ENCODE measurements at regions not wholly inside any gene's neighbourhood (a gene's known extent, or its start where the extent isn't known, plus 50 kb on each side); places are given as distances from the start of the nearest gene placed in this dataset.
"Not testable (repeated sequence)": the region's sequence is repeated elsewhere in the genome, so short reads cannot be mapped to it uniquely, and the experiment has no call there.

DNA sequence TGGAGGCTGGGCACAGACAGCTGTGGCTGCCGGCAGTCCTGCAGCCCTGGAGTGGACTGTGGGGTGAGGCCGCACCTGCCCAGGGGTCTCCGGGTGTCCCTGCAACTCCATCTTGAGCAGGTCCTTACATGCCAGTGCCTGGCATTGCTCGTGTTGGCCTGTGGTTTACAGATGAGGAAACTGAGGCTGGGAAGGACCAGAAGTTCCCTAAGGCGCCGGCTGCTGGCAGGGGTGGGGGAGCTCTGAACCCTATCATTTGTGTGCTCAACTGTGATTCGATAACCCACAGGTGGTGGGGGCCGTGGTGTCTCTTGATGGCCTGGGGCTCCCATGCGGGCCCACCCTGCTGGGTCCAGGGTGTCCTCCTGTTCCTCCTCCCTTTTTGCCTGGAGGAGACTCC lies 181.1 kb upstream of the ZNF469 start:
- not testable (repeated sequence) for H3K27me3 ChIP-seq (ENCODE audit: control insufficient read depth, insufficient read depth, low read length); H3K9ac ChIP-seq (ENCODE audit: low read depth, low read length); H3K9me3 ChIP-seq (replicated peaks; ENCODE audit: low read length); H3K4me1 ChIP-seq (ENCODE audit: control insufficient read depth, insufficient read depth, low read length); H3K4me3 ChIP-seq (ENCODE audit: low read length); H3K4me2 ChIP-seq (ENCODE audit: low read length); H3K36me3 ChIP-seq (ENCODE audit: insufficient read depth, low read length)

DNA sequence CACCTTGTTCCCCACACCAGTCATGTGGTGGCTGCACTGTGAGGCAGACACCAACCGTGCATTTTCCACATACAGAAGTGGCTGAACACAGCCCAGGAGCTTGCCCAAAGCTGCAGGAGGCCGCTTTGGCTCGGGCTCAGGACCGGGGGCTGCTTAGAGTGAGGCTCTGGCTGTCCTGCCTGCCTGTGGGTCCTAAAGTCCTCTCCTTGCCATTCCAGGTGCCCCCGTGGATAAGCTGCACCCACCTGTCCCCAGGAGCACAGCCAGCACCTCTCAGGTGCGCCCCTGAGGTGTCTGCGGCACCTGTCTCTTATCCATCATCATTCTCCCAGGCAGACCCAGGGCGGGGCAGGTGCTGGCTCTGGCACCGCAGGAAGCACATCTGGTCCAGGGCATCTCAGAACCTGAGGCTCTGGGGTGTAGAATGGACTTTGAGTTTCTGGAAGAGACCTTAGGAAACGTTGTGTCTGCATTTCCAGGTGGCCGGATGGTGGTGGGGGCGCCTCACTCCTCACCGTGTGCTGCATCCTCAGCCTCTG lies 180.5 kb upstream of the ZNF469 start:
- Histone ChIP-seq H3K9me3 (replicated peaks; ENCODE audit: low read length) (no peaks in the 10 kb centered on the region), H3K4me1 (ENCODE audit: control insufficient read depth, insufficient read depth, low read length) (no peaks in the 10 kb centered on the region), H3K9ac (ENCODE audit: low read depth, low read length) (no peak overlapping the region), H3K4me3 (ENCODE audit: low read length) (no peak overlapping the region), H3K27me3 (ENCODE audit: control insufficient read depth, insufficient read depth, low read length) (no peaks in the 10 kb centered on the region), H3K36me3 (ENCODE audit: insufficient read depth, low read length) (no peaks in the 10 kb centered on the region), H3K4me2 (ENCODE audit: low read length) (no peak overlapping the region)

DNA sequence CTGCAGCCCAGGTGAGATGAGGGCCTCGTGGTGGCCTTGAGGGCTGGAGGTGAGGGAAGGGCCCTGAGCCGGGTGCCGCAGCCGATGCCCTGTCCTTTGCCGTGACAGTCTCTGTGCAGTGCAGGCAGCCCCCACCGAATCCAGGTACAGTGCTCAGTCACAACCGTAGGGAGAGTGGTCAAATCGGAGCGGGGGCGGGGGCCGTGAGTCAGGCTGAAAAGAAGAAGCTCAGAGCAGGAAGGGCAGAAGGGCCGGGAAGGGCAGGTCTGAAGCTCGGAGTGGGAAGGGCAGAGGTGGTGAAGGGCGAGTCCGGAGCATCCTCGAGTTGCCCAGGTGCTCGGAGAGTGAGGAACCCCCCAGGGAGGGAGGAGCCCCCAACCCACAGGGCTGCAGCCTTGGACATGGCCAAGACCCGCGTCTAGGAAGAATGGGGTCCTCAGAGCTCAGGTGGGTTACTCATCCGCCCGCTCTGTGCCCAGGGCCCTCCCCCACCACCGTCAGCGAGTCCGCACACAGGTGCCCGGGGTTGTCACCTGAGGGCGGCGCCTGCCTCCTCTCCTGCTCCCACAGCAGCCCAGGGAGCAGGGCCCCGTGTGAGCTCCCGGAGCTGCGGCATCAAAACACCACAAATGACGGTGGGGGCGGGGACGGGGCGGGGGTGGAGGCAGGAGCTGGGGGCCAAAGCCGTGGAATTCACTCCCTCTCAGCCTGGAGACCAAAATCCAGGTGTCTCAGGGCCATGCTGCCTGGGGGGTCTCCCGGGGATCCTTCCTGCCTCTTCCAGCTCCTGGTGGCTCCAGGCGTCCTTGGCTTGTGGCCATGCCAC lies 179.7 kb upstream of the ZNF469 start:
- not testable (repeated sequence) for H3K9me3 ChIP-seq (replicated peaks; ENCODE audit: low read length); H3K36me3 ChIP-seq (ENCODE audit: insufficient read depth, low read length); H3K4me2 ChIP-seq (ENCODE audit: low read length); H3K4me1 ChIP-seq (ENCODE audit: control insufficient read depth, insufficient read depth, low read length); H3K27me3 ChIP-seq (ENCODE audit: control insufficient read depth, insufficient read depth, low read length); H3K9ac ChIP-seq (ENCODE audit: low read depth, low read length); H3K4me3 ChIP-seq (ENCODE audit: low read length)

DNA sequence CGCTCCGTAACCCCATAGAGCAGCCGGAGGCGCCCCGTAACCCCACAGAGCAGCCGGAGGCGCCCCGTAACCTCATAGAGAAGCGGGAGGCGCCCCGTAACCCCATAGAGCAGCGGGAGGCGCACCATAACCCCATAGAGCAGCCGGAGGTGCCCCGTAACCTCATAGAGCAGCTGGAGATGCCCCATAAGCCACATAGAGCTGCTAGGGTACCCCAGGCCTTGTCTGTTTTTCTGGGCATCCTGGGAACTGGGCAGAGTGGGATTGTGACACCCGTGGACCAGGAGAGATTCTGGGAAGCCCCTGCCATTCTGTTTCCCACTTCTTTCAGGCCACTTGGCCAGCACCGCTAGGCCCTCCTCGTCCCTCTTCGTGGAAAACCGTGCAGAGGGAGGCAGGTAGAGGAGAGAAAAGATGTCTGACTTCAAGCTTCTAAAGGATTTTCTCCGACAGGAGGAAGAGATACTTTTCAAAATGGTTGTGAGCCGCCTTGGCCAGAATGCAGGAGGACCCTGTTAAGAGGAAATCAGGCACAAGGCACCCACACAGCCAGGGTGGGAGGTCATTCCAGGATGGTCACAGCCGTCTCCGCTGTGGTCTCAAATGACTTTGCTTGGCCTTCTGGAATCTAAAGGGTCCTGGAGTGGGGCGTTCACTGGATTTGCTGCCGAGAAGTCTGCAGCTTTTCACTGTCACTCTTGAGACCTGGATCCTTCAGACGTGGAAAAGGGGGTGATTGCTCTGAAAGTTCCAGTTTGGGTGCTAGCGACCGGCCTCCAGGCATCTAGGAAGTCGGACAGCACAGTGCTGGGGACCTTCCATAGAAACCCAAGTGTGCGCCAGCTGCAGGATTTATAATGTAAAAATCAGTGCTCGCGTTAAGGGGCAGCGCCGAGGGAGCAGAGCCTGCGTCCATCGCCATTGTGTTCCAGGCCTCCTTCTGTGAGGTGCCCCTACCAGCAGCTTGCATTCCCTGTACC lies 178.3 kb upstream of the ZNF469 start:
- not testable (repeated sequence) for H3K9ac ChIP-seq (ENCODE audit: low read depth, low read length); H3K4me3 ChIP-seq (ENCODE audit: low read length); H3K9me3 ChIP-seq (replicated peaks; ENCODE audit: low read length); H3K4me2 ChIP-seq (ENCODE audit: low read length); H3K4me1 ChIP-seq (ENCODE audit: control insufficient read depth, insufficient read depth, low read length); H3K27me3 ChIP-seq (ENCODE audit: control insufficient read depth, insufficient read depth, low read length); H3K36me3 ChIP-seq (ENCODE audit: insufficient read depth, low read length)

DNA sequence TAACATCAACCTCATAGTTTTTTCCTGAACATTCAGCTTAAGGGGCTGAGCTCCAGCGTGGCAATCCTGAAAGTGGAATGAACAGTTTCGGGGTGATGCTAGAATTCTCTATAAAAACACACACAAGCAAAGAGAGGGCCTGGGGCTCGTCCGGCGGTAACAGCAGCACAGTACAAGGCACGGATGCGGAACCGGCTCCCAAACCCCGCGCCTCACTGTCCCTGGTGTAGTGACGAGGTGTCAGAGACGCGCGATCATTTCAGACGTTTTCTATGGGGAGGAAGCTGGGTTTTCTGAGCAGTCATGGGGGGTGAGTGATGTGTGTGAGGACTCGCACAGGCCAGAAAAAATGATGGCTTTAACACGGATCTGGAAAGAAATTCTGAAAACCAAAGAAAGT lies 177.3 kb upstream of the ZNF469 start:
- not testable (repeated sequence) for H3K36me3 ChIP-seq (ENCODE audit: insufficient read depth, low read length); H3K27me3 ChIP-seq (ENCODE audit: control insufficient read depth, insufficient read depth, low read length); H3K9ac ChIP-seq (ENCODE audit: low read depth, low read length); H3K4me3 ChIP-seq (ENCODE audit: low read length); H3K9me3 ChIP-seq (replicated peaks; ENCODE audit: low read length); H3K4me1 ChIP-seq (ENCODE audit: control insufficient read depth, insufficient read depth, low read length); H3K4me2 ChIP-seq (ENCODE audit: low read length)

DNA sequence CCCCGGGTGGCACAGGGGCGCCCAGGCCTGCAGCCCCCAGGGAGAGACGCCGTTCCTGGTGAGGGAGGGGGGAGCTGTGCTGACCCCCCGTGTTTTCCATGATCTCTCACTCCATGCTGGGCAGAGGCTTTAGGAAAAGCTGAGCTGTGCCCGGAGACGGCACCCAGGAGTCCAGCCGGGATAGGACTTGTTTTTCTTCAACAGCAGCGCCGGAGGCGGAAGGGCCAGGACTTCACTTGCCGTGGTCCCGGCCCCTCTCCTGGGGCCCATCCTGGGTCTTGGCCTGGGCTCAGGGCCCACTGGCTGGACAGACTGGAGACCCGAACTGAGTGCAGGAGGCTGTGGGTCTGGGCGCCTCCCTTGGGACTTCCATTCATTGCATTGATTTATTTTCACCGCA lies 176.8 kb upstream of the ZNF469 start:
- H3K36me3 ChIP-seq (ENCODE audit: insufficient read depth, low read length); H3K27me3 ChIP-seq (ENCODE audit: control insufficient read depth, insufficient read depth, low read length); H3K9ac ChIP-seq (ENCODE audit: low read depth, low read length); H3K4me2 ChIP-seq (ENCODE audit: low read length); H3K9me3 ChIP-seq (replicated peaks; ENCODE audit: low read length); H3K4me3 ChIP-seq (ENCODE audit: low read length); H3K4me1 ChIP-seq (ENCODE audit: control insufficient read depth, insufficient read depth, low read length): not testable (repeated sequence)

DNA sequence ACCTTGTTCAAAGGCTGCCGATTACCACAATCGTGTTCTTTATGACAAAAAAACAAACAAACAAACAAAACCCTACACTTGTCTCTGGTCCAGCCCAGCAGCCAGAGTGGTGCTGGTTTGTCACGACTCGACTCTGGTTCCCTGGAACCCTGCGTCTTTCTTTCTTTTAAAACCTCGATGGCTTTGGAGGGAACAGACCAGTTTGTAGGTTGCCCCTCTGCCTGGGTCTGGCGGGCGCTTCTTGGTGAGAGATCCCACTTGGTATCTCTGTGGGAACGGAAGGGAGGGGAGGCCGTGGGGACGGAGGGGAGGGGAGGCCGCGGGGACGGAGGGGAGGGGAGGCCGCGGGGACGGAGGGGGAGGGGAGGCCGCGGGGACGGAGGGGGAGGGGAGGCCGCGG lies 176.2 kb upstream of the ZNF469 start:
- H3K4me3 ChIP-seq (ENCODE audit: low read length); H3K9ac ChIP-seq (ENCODE audit: low read depth, low read length); H3K4me2 ChIP-seq (ENCODE audit: low read length); H3K27me3 ChIP-seq (ENCODE audit: control insufficient read depth, insufficient read depth, low read length); H3K36me3 ChIP-seq (ENCODE audit: insufficient read depth, low read length); H3K4me1 ChIP-seq (ENCODE audit: control insufficient read depth, insufficient read depth, low read length); H3K9me3 ChIP-seq (replicated peaks; ENCODE audit: low read length): not testable (repeated sequence)

DNA sequence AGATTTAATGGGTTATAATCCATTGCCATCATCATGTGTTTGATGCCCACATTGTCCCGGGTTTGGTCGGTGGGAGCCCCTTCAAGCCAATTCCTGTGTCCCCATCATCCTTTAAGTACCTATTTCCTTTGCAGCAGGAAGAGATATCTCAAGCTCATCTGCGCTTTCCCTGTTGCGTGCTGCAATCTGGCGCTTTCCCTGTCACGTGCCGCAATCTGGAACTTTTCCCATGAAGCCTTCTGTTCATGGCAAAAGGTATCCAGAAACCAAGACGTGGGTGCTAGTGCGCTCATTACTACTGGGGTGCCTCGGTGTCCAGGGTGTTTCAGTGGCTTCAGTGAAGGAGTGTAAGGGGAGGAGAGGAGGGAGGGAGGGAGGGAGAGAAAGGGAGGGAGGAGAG lies 174.6 kb upstream of the ZNF469 start:
- H3K36me3 ChIP-seq (ENCODE audit: insufficient read depth, low read length) = no peaks in the 10 kb centered on the region
- no peaks in the 10 kb centered on the region for H3K4me1 ChIP-seq (ENCODE audit: control insufficient read depth, insufficient read depth, low read length)
- no peak overlapping the region for H3K4me2 ChIP-seq (ENCODE audit: low read length)
- H3K27me3 ChIP-seq (ENCODE audit: control insufficient read depth, insufficient read depth, low read length) = peaks cover 4% of the 10 kb centered on the region
- no peak overlapping the region for H3K9ac ChIP-seq (ENCODE audit: low read depth, low read length)
- H3K4me3 ChIP-seq (ENCODE audit: low read length) = no peak overlapping the region
- no peaks in the 10 kb centered on the region for H3K9me3 ChIP-seq (replicated peaks; ENCODE audit: low read length)

DNA sequence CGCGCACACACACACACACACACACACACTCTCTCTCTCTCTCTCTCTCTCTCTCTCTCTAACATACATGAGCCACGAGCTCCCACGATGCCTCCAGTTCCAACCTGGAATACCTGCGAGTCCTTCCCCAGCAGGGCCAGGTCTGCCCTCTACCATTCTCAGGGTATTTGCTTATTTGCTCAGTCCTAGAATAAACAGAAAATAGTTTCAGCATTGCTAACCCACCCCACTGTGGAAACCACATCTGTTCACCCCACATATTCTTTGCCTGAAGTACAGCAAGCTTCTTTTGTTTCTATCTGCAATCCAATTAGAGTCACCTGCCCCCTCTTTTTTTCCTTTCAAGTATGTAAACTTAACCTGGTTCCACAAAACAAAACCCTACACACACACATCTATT lies 174.0 kb upstream of the ZNF469 start:
- H3K9ac ChIP-seq (ENCODE audit: low read depth, low read length); H3K4me3 ChIP-seq (ENCODE audit: low read length); H3K36me3 ChIP-seq (ENCODE audit: insufficient read depth, low read length); H3K4me1 ChIP-seq (ENCODE audit: control insufficient read depth, insufficient read depth, low read length); H3K9me3 ChIP-seq (replicated peaks; ENCODE audit: low read length); H3K27me3 ChIP-seq (ENCODE audit: control insufficient read depth, insufficient read depth, low read length); H3K4me2 ChIP-seq (ENCODE audit: low read length): not testable (repeated sequence)

DNA sequence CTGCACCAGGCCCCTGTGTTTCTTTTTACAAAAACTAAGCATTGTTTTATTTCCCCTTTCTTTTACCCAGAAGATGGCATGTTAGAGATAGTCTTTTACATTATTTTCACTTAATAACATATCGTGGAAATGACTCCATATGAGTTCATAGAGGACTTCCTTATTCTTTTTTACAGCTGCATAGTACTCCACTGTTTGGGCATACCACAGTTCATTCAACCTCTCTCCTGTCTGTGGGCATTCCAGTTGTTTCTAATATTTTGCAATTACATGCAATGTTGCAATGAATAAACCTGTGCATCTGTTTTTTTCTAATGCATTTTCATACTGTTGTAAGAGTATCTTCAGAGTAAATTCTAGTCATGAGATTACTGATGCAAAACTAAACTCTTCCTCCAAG lies 173.2 kb upstream of the ZNF469 start:
- not testable (repeated sequence) for H3K4me3 ChIP-seq (ENCODE audit: low read length); H3K36me3 ChIP-seq (ENCODE audit: insufficient read depth, low read length); H3K9me3 ChIP-seq (replicated peaks; ENCODE audit: low read length); H3K9ac ChIP-seq (ENCODE audit: low read depth, low read length); H3K4me1 ChIP-seq (ENCODE audit: control insufficient read depth, insufficient read depth, low read length); H3K27me3 ChIP-seq (ENCODE audit: control insufficient read depth, insufficient read depth, low read length); H3K4me2 ChIP-seq (ENCODE audit: low read length)

DNA sequence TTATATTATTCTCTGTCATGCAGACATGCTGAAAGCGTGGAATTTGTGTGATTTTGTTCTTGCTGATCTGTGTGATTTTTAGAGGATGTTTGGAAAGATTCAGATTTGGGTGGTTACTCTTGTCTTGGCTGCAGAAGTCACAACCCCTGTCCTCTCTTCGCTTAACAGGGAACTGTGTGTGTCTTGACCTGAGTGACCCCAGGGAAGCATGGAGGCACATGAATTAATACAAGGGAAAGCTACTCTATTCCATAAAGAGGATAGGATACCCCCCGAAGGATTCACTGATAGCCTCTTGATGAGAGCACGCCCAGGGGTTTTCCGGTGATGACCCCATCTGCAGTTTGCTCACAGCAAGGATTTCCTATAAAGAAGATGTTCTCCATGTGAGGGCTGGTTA lies 168.8 kb upstream of the ZNF469 start:
- not testable (repeated sequence) for H3K4me2 ChIP-seq (ENCODE audit: low read length); H3K9ac ChIP-seq (ENCODE audit: low read depth, low read length); H3K9me3 ChIP-seq (replicated peaks; ENCODE audit: low read length); H3K27me3 ChIP-seq (ENCODE audit: control insufficient read depth, insufficient read depth, low read length); H3K4me1 ChIP-seq (ENCODE audit: control insufficient read depth, insufficient read depth, low read length); H3K36me3 ChIP-seq (ENCODE audit: insufficient read depth, low read length); H3K4me3 ChIP-seq (ENCODE audit: low read length)

All from skeletal muscle satellite cell (primary cell).